Calu3 (cell line): ENCODE measurements at regions not wholly inside any gene's neighbourhood (a gene's known extent, or its start where the extent isn't known, plus 50 kb on each side); places are given as distances from the start of the nearest gene placed in this dataset.
"Not testable (repeated sequence)": the region's sequence is repeated elsewhere in the genome, so short reads cannot be mapped to it uniquely, and the experiment has no call there.

Source experiments
- BruUV-seq: library from RNA; stranded (reverse); fragments of 400-500 nt; replicated peaks from 2 replicates; lab custom pipeline; 2021; lab: Mats Ljungman, UMichigan
- CTCF ChIA-PET: fragments of 300-600 bp; sonication (Branson Sonifier 250); formaldehyde crosslinking; loops from one replicate; lab custom pipeline; 2022; ENCODE audit warnings: antibody characterized with exemption; lab: Charles Lee
- DNase-seq: peaks from one replicate; pipeline ENCODE4 v3.0.0; 2022
- H3K27ac Mint-ChIP-seq: one replicate; pipeline ENCODE4 v1.8.0; 2022; ENCODE audit warnings: mixed read lengths; ENCODE audit not compliant: unreplicated experiment
- H3K27me3 Mint-ChIP-seq: one replicate; pipeline ENCODE4 v1.8.0; 2022; ENCODE audit warnings: mixed read lengths; ENCODE audit not compliant: unreplicated experiment
- H3K36me3 Mint-ChIP-seq: one replicate; pipeline ENCODE4 v1.8.0; 2022; ENCODE audit warnings: mild to moderate bottlenecking, moderate library complexity, mixed read lengths; ENCODE audit not compliant: insufficient read depth, unreplicated experiment
- H3K4me1 Mint-ChIP-seq: one replicate; pipeline ENCODE4 v1.8.0; 2022; ENCODE audit warnings: mild to moderate bottlenecking, low read depth, mixed read lengths; ENCODE audit not compliant: unreplicated experiment
- H3K4me3 Mint-ChIP-seq: one replicate; pipeline ENCODE4 v1.8.0; 2022; ENCODE audit warnings: mild to moderate bottlenecking, low read depth, moderate library complexity, mixed read lengths; ENCODE audit not compliant: unreplicated experiment
- H3K9me3 Mint-ChIP-seq: one replicate; pipeline ENCODE4 v1.8.0; 2022; ENCODE audit warnings: low read depth, mixed read lengths; ENCODE audit not compliant: unreplicated experiment
- CTCF ChIP-seq: fragments of 200-600 bp; IDR thresholded peaks from one replicate; pipeline ENCODE4 v1.8.0; 2022; ENCODE audit warnings: antibody characterized with exemption; ENCODE audit not compliant: unreplicated experiment
- intact Hi-C: fragments of 100-400 bp; cut with micrococcal nuclease; formaldehyde crosslinking; loops from one replicate; pipeline ENCODE4 v1.10.0; 2022; ENCODE audit not compliant: unreplicated experiment

DNA sequence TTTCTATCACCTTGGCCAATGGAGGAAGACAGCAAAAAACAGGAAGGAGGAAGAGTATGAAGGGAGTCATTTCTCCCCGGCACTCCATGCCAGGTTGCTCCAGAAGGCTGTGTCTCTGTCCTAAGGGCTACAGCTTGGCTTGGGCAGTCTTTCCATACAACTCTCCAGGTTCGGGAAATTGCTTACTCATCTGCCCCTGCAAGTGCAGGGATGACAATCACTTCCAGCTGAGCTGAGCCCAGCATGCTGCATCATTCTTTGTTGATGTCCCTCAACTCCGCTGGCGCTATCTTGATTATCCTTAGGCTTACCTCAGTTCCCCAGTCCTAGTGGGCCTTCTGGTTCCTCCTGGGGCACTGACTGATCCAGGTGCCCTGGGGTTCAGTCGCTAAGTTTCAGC is 86.9 kb upstream of the COPS8 start:
- CTCF ChIA-PET, result interaction anchor here (0.6 to 1.0 kb wide), 3 partner anchors 14 to 70 kb away, joined by 3 to 5 read pairs (median 4); no protein-coding TSS in a partner anchor
- intact Hi-C loops, result loop anchor here (1.0 kb wide), 1 partner anchor 14 kb away; no protein-coding TSS in a partner anchor
- peaks cover 50% of the 10 kb centered on the region for H3K4me1 Mint-ChIP-seq
- peak overlapping the region; percentile 76 for H3K27ac Mint-ChIP-seq
- H3K9me3 Mint-ChIP-seq, result no peaks in the 10 kb centered on the region
- peak overlapping the region; percentile 43 for H3K4me3 Mint-ChIP-seq
- DNase-seq, result no peak
- no peak for TF ChIP-seq CTCF
- H3K36me3 Mint-ChIP-seq, result peaks cover 13% of the 10 kb centered on the region
- no TSS peak for BruUV-seq
- no peaks in the 10 kb centered on the region for H3K27me3 Mint-ChIP-seq

DNA sequence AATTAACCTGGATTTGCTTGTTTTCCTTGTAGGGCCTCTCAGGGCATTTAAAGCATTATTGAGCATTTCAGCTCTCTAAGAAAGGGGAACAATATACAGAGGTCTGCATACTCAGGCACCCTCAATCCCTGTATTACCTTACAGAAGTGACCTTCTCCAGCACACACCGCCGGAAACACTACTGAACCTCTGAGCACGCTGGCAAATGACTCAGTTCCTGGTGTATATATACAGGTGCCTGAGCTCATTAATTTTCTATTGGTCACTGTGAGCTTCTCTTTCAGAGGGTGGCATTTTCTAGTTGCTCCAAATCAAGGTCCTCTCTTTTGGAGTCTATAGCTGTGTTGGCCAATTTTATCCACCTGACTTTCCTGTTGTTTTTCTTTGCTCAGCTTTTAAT is 85.2 kb upstream of the COPS8 start:
- DNase-seq, result no peak
- peaks cover 13% of the 10 kb centered on the region for H3K36me3 Mint-ChIP-seq
- CTCF ChIA-PET, result no interaction called here

DNA sequence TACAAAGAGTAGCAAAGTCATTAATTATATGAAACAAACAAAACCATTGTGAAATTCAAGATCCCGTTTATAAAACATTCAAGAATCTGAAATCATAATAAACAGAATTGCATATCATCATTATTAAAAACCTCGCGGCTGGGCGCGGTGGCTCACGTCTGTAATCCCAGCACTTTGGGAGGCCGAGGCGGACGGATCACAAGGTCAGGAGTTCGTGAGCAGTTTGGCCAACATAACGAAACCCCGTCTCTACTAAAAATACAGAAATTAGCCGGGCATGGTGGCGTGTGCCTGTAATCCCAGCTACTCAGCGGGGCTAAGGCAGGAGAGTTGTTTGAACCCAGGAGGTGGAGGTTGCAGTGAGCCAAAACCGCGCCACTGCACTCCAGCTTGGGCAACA is 80.3 kb upstream of the COPS8 start:
- BruUV-seq, H3K27me3 Mint-ChIP-seq, H3K9me3 Mint-ChIP-seq, H3K4me3 Mint-ChIP-seq, CTCF ChIA-PET, H3K4me1 Mint-ChIP-seq, intact Hi-C loops, H3K27ac Mint-ChIP-seq, DNase-seq, H3K36me3 Mint-ChIP-seq: not testable (repeated sequence)

More for the DNA sequence above, 85.2 kb upstream of the COPS8 start:
- H3K4me1 Mint-ChIP-seq, result peaks cover 41% of the 10 kb centered on the region
- no peaks in the 10 kb centered on the region for H3K9me3 Mint-ChIP-seq
- no TSS peak for BruUV-seq
- no peak for TF ChIP-seq CTCF
- no peaks in the 10 kb centered on the region for H3K27me3 Mint-ChIP-seq
- intact Hi-C loops, result no loop called here
- no peak overlapping the region for H3K27ac Mint-ChIP-seq
- no peak overlapping the region for H3K4me3 Mint-ChIP-seq

GRCh38 chr2:237011206-237011795 is 74.4 kb upstream of the COPS8 start:
- H3K27me3 Mint-ChIP-seq, result no peaks in the 10 kb centered on the region
- H3K9me3 Mint-ChIP-seq, result peaks cover 4% of the 10 kb centered on the region
- BruUV-seq, result no TSS peak
- CTCF ChIA-PET, result interaction anchor here (1.0 kb wide), 1 partner anchor 14 kb away, joined by 3 read pairs; no protein-coding TSS in a partner anchor
- H3K27ac Mint-ChIP-seq, result peak overlapping the region; percentile 81
- H3K36me3 Mint-ChIP-seq, result no peaks in the 10 kb centered on the region
- peak overlapping the region; percentile 3 for H3K4me3 Mint-ChIP-seq
- intact Hi-C loops, result no loop called here
- peaks cover 42% of the 10 kb centered on the region for H3K4me1 Mint-ChIP-seq
- TF ChIP-seq CTCF, result no peak
- no peak for DNase-seq

DNA sequence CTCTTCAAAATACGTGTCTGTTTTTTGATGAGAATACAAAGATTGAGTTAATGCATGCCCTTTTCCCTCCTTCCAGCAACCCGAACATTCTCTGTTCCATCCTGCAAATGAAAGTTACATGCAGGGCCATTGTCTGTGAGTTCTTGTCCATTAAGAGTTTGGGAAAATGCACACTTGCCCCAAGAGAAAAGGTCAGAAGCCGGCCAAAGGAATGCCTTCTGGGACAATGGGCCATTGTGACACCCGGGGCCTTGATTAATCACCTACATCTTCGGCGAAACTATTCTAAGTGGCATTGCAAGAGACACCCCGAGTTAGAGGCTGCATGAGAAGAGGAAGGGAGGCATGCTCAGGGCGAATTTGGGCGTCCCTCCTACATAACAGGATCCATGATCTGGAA is 73.7 kb upstream of the COPS8 start:
- DNase-seq, result peak; percentile 55
- CTCF ChIA-PET, result interaction anchor here (0.6 to 1.5 kb wide), 5 partner anchors 9 to 1002 kb away, joined by 3 to 7 read pairs (median 4); no protein-coding TSS in a partner anchor
- no TSS peak for BruUV-seq
- intact Hi-C loops, result loop anchor here (1.0 kb wide), 1 partner anchor 14 kb away; no protein-coding TSS in a partner anchor
- H3K4me1 Mint-ChIP-seq, result peaks cover 42% of the 10 kb centered on the region
- TF ChIP-seq CTCF, result no peak
- no peaks in the 10 kb centered on the region for H3K36me3 Mint-ChIP-seq
- peaks cover 4% of the 10 kb centered on the region for H3K9me3 Mint-ChIP-seq
- no peaks in the 10 kb centered on the region for H3K27me3 Mint-ChIP-seq
- peak overlapping the region; percentile 3 for H3K4me3 Mint-ChIP-seq
- H3K27ac Mint-ChIP-seq, result peak overlapping the region; percentile 81
